Keratinocyte (primary cell): ENCODE measurements at regions not wholly inside any gene's neighbourhood (a gene's known extent, or its start where the extent isn't known, plus 50 kb on each side); places are given as distances from the start of the nearest gene placed in this dataset.

Experiments used
- DNase-seq: peaks from one replicate; pipeline ENCODE4 v3.0.0-alpha.2; 2011; ENCODE audit warnings: low read depth, missing footprints, low spot score
- FAIRE-seq: peaks from 2 replicates; lab custom pipeline; 2011; peaks lifted over from hg19 to GRCh38; lab: Jason Lieb, UNC
- H2AFZ ChIP-seq: 2 replicates; pipeline ENCODE4 v1.6.0; 2012; ENCODE audit warnings: low read length, control low read depth, inconsistent platforms; ENCODE audit not compliant: control insufficient read depth
- H3K27ac ChIP-seq: 2 replicates; pipeline ENCODE4 v1.5.1; 2011; ENCODE audit warnings: low read length; ENCODE audit not compliant: control insufficient read depth, insufficient read depth
- H3K27me3 ChIP-seq: 3 replicates; pipeline ENCODE4 v1.6.0; 2011; ENCODE audit warnings: low read length; ENCODE audit not compliant: control insufficient read depth, insufficient read depth; ENCODE audit errors: extremely low read depth
- H3K36me3 ChIP-seq, 2 experiments: 2 replicates in 1 of 2; 3 replicates in 1 of 2; pipeline ENCODE4 v1.5.1; 2011; ENCODE audit warnings: low read length in 2 of 2, mild to moderate bottlenecking in 1 of 2; ENCODE audit not compliant: control insufficient read depth in 2 of 2, insufficient read depth in 2 of 2; ENCODE audit errors: extremely low read depth in 1 of 2
- H3K4me1 ChIP-seq: 3 replicates; pipeline ENCODE4 v1.5.1; 2011; ENCODE audit warnings: low read length; ENCODE audit not compliant: control insufficient read depth, insufficient read depth; ENCODE audit errors: extremely low read depth
- H3K4me2 ChIP-seq: 3 replicates; pipeline ENCODE4 v1.6.0; 2011; ENCODE audit warnings: low read depth, low read length; ENCODE audit not compliant: control insufficient read depth, insufficient read depth; ENCODE audit errors: extremely low read depth
- H3K4me3 ChIP-seq, 3 experiments: fragments of 200-600 bp in 1 of 3; sonication (generic) in 1 of 3; 2 replicates in 2 of 3; 3 replicates in 1 of 3; pipeline ENCODE4 v1.5.1; 2011 to 2016; ENCODE audit warnings: low read length in 3 of 3, mild to moderate bottlenecking in 3 of 3, control low read depth in 2 of 3, inconsistent platforms in 1 of 3, low read depth in 1 of 3, mixed read lengths in 1 of 3, mixed run types in 1 of 3, moderate library complexity in 1 of 3; ENCODE audit not compliant: control insufficient read depth in 2 of 3, insufficient read depth in 2 of 3; ENCODE audit errors: extremely low read depth in 1 of 3
- H3K79me2 ChIP-seq: 2 replicates; pipeline ENCODE4 v1.6.0; 2012; ENCODE audit warnings: low read length; ENCODE audit not compliant: control insufficient read depth, insufficient read depth
- H3K9ac ChIP-seq: 3 replicates; pipeline ENCODE4 v1.6.0; 2011; ENCODE audit warnings: low read length; ENCODE audit not compliant: control insufficient read depth, insufficient read depth; ENCODE audit errors: extremely low read depth
- H3K9me1 ChIP-seq: 3 replicates; pipeline ENCODE4 v1.6.0; 2011; ENCODE audit warnings: low read length; ENCODE audit not compliant: control insufficient read depth, insufficient read depth; ENCODE audit errors: extremely low read depth
- H3K9me3 ChIP-seq: 2 replicates; pipeline ENCODE4 v1.5.1; 2012; ENCODE audit warnings: low read depth, low read length; ENCODE audit not compliant: control insufficient read depth
- H4K20me1 ChIP-seq: 3 replicates; pipeline ENCODE4 v1.6.0; 2011; ENCODE audit warnings: low read length; ENCODE audit not compliant: control insufficient read depth, insufficient read depth; ENCODE audit errors: extremely low read depth
- CTCF ChIP-seq, 3 experiments: IDR thresholded peaks in 1 of 3; conservative IDR thresholded peaks in 1 of 3; optimal IDR thresholded peaks in 1 of 3; 2 replicates in 2 of 3; 3 replicates in 1 of 3; pipeline versions ENCODE3 to v1.5.1; 2011; ENCODE audit warnings: low read length in 3 of 3, mild to moderate bottlenecking in 3 of 3, moderate library complexity in 2 of 3, control low read depth in 1 of 3, inconsistent platforms in 1 of 3; ENCODE audit not compliant: insufficient read depth in 2 of 3; ENCODE audit errors: extremely low read depth in 1 of 3
- EZH2 ChIP-seq: IDR thresholded peaks from one replicate; pipeline ENCODE4 v1.6.1; 2012; ENCODE audit warnings: inconsistent platforms, mild to moderate bottlenecking, low read length, moderate library complexity
- dilution Hi-C: fragments of 300-500 bp; cut with MboI; formaldehyde crosslinking; loops from one replicate; pipeline ENCODE4 v1.7.0; 2020; ENCODE audit warnings: low sequenced_read_pairs; ENCODE audit not compliant: extremely low pct_ligation_motif_present

DNA sequence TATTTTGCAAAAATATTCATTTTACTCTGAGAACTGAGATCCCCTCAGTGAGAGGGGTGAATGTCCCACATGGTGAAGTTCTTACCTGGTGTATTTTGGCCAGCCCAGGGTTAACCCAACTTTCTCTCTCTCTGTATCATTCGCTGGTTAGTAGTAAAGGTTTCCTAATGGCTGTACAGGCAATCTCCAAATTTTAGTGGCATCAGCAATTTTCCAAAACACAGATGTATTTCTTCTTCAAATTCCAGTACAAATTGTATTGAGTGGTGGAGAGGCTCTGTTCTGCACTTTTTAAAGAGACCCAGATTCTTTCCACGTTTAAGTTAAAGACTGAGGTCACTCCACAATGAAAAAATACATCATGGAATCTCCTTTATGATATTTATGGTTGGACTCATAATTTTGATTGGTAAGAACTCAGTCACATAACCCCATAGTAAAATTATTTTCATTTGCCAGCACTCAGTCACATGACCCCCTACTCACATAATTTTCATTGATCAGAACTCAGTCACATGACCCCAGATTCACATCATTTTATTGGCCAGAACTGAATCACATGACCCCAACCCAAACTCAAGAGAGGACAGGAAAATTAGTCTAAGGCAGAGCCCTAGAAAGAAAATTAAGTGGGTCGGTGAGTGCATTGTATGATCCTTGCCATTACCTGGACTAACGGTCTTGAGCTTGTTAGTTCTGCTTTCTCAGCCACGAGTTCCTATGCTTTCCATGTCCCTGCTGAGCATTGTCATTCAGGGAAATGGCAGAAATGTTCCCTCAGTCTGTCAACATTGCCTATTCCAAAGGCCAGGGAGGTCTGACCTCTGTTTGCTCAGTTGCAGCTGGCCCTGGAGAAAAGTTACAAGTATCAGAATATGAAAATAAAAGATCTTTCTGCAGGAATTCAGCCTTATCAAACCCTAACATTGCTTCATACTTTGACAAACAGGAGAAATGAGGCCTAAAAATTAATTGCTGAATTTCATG is 1536.2 kb downstream of the AACS start:
- Histone ChIP-seq H3K4me2 (no peak overlapping the region), H3K27ac (no peak overlapping the region), H4K20me1 (no peaks in the 10 kb centered on the region), H3K79me2 (no peaks in the 10 kb centered on the region), H2AFZ (no peak overlapping the region), H3K4me1 (no peaks in the 10 kb centered on the region), H3K9ac (no peak overlapping the region), H3K9me3 (no peaks in the 10 kb centered on the region), H3K27me3 (no peaks in the 10 kb centered on the region), H3K9me1 (no peaks in the 10 kb centered on the region), H3K36me3 (no peaks in the 10 kb centered on the region), H3K4me3 (no peak overlapping the region)
- dilution Hi-C loops = no loop called here
- no peak for FAIRE-seq
- no peak for DNase-seq
- TF ChIP-seq CTCF (optimal IDR thresholded peaks at IDR 0.05 in 1 of 3, IDR thresholded peaks at IDR 0.05 in 1 of 3, conservative IDR thresholded peaks at IDR 0.05 in 1 of 3; ENCODE audit: extremely low read depth in 1 of 3, insufficient read depth in 2 of 3, low read length in 3 of 3) (no peak), EZH2 (no peak)

GRCh38 chr12:126602612-126603011 is 1537.4 kb downstream of the AACS start:
- Histone ChIP-seq H3K27ac (no peak overlapping the region), H3K9ac (no peak overlapping the region), H3K27me3 (no peaks in the 10 kb centered on the region), H4K20me1 (no peaks in the 10 kb centered on the region), H3K36me3 (no peaks in the 10 kb centered on the region), H2AFZ (no peak overlapping the region), H3K9me1 (no peaks in the 10 kb centered on the region), H3K79me2 (no peaks in the 10 kb centered on the region), H3K9me3 (peaks cover 1% of the 10 kb centered on the region), H3K4me3 (no peak overlapping the region), H3K4me2 (no peak overlapping the region), H3K4me1 (no peaks in the 10 kb centered on the region)
- DNase-seq (no peak), FAIRE-seq (no peak)
- TF ChIP-seq CTCF (optimal IDR thresholded peaks at IDR 0.05 in 1 of 3, IDR thresholded peaks at IDR 0.05 in 1 of 3, conservative IDR thresholded peaks at IDR 0.05 in 1 of 3; ENCODE audit: extremely low read depth in 1 of 3, insufficient read depth in 2 of 3, low read length in 3 of 3) (no peak), EZH2 (no peak)
- dilution Hi-C loops = no loop called here
